Lung (tissue), 11 donors: ENCODE measurements at regions not wholly inside any gene's neighbourhood (a gene's known extent, or its start where the extent isn't known, plus 50 kb on each side); places are given as distances from the start of the nearest gene placed in this dataset.
A peak's percentile ranks its signal among the peaks of the same experiment; 100 is the strongest.

ENCODE experiments used
- ATAC-seq: fragments of 200-7000 bp; cut with Tn5 transposase; one replicate; pipeline ENCODE4 v1.9.1; 2020; ENCODE audit warnings: moderate number of reproducible peaks; ENCODE audit not compliant: insufficient read depth, low FRiP score
- DNase-seq, 3 donors: peaks; one replicate each; pipeline ENCODE4 v3.0.0-alpha.2; 2013 to 2017
- H3K27ac ChIP-seq, 2 donors: one replicate each; pipeline ENCODE4 v1.5.1; 2013; ENCODE audit warnings: mild to moderate bottlenecking in 2 of 2, moderate library complexity in 2 of 2, control low read depth in 1 of 2, inconsistent platforms in 1 of 2, low read depth in 1 of 2, low read length in 1 of 2
- H3K27me3 ChIP-seq, 3 donors: one replicate each; pipeline ENCODE4 v1.5.1; 2013; ENCODE audit warnings: low read length in 2 of 3; ENCODE audit not compliant: control insufficient read depth in 3 of 3, insufficient read depth in 3 of 3
- H3K36me3 ChIP-seq, 4 donors: one replicate each; pipeline ENCODE4 v1.5.1; 2013; ENCODE audit warnings: low read length in 4 of 4, mild to moderate bottlenecking in 1 of 4, moderate library complexity in 1 of 4; ENCODE audit not compliant: control insufficient read depth in 4 of 4, insufficient read depth in 4 of 4
- H3K4me1 ChIP-seq, 5 donors: one replicate each; pipeline ENCODE4 v1.5.1; 2013; ENCODE audit warnings: low read length in 5 of 5, mild to moderate bottlenecking in 2 of 5, moderate library complexity in 1 of 5; ENCODE audit not compliant: control insufficient read depth in 5 of 5, insufficient read depth in 5 of 5
- H3K4me3 ChIP-seq: one replicate; pipeline ENCODE4 v1.5.1; 2013; ENCODE audit warnings: mild to moderate bottlenecking, control low read depth, moderate library complexity
- H3K9ac ChIP-seq, 2 donors: one replicate each; pipeline ENCODE4 v1.5.1; 2013; ENCODE audit warnings: low read length in 2 of 2, control low read depth in 1 of 2; ENCODE audit not compliant: insufficient read depth in 1 of 2
- H3K9me3 ChIP-seq, 4 donors: one replicate each; pipeline ENCODE4 v1.5.1; 2013; ENCODE audit warnings: low read length in 3 of 4, mild to moderate bottlenecking in 1 of 4, moderate library complexity in 1 of 4; ENCODE audit not compliant: control insufficient read depth in 4 of 4, insufficient read depth in 3 of 4
- CTCF ChIP-seq: IDR thresholded peaks from 2 replicates; pipeline ENCODE4 v1.5.1; 2012; ENCODE audit warnings: mild to moderate bottlenecking; ENCODE audit errors: control extremely low read depth, extremely low read depth
- WGBS, 2 donors: extraction: QIAGEN DNeasy Blood & Tissue Kit; methylation state at CpG; one replicate each; pipeline ENCODE4 v1.1.7; 2013; 5-methylcytosine and 5-hydroxymethylcytosine counted together
- donor health status: control.
- donor health status: control.
- donor health status: Bipolar disorder and iron deficiency.
- donor health status: healthy.
- donor health status: DM: yes; HTN: yes; CAD: no.

GRCh38 chr5:142499591-142500226 lies 174.9 kb upstream of the SPRY4 start:
- no peak for TF ChIP-seq CTCF
- H3K27me3 ChIP-seq: no peaks in the 10 kb centered on the region
- H3K9me3 ChIP-seq: no peaks in the 10 kb centered on the region
- H3K36me3 ChIP-seq: no peaks in the 10 kb centered on the region
- H3K9ac ChIP-seq: no peak overlapping the region
- DNase-seq: peak in 1 of 3 donors; percentile 55
- no peak overlapping the region for H3K4me3 ChIP-seq
- ATAC-seq: no peak
- peaks cover 0 to 5% (median 0%) of the 10 kb centered on the region in 5 donors for H3K4me1 ChIP-seq
- 64 to 80% methylated on average over 6 of the region's 6 CpGs for WGBS, 2 donors
- H3K27ac ChIP-seq: no peak overlapping the region

- Histone ChIP-seq H3K27ac (no peak overlapping the region), H3K9ac (no peak overlapping the region), H3K4me3 (no peak overlapping the region), H3K27me3 (no peaks in the 10 kb centered on the region), H3K9me3 (no peaks in the 10 kb centered on the region), H3K36me3 (no peaks in the 10 kb centered on the region), H3K4me1 (peaks cover 0 to 7% (median 0%) of the 10 kb centered on the region in 5 donors)
- no peak for TF ChIP-seq CTCF
- DNase-seq: no peak
- no peak for ATAC-seq
- 96 to 97% methylated on average over 3 of the region's 3 CpGs for WGBS, 2 donors
Measured at GRCh38 chr5:142498298-142498697, 173.5 kb upstream of the SPRY4 start.

- Histone ChIP-seq H3K36me3 (no peaks in the 10 kb centered on the region), H3K9me3 (no peaks in the 10 kb centered on the region), H3K27ac (no peak overlapping the region), H3K9ac (no peak overlapping the region), H3K27me3 (no peaks in the 10 kb centered on the region), H3K4me3 (no peak overlapping the region), H3K4me1 (peaks cover 0 to 16% (median 2%) of the 10 kb centered on the region in 5 donors)
- WGBS, 2 donors: 67 to 83% methylated on average over 2 of the region's 2 CpGs
- no peak for DNase-seq
- no peak for ATAC-seq
- TF ChIP-seq CTCF: no peak
Measured at GRCh38 chr5:142495531-142495930, 170.7 kb upstream of the SPRY4 start.

GRCh38 chr5:142493875-142494518 lies 169.2 kb upstream of the SPRY4 start:
- no peak for ATAC-seq
- H3K4me3 ChIP-seq: no peak overlapping the region
- no peak overlapping the region for H3K9ac ChIP-seq
- H3K27ac ChIP-seq: no peak overlapping the region
- TF ChIP-seq CTCF: no peak
- no peaks in the 10 kb centered on the region for H3K36me3 ChIP-seq
- H3K4me1 ChIP-seq: peaks cover 0 to 11% (median 3%) of the 10 kb centered on the region in 5 donors
- H3K9me3 ChIP-seq: no peaks in the 10 kb centered on the region
- DNase-seq: no peak
- H3K27me3 ChIP-seq: no peaks in the 10 kb centered on the region
- 89 to 91% methylated on average over 9 of the region's 9 CpGs for WGBS, 2 donors
